Activated CD8-positive, alpha-beta memory T cell treated with anti-CD3 and anti-CD28 coated beads for 36 hours (primary cell): ENCODE measurements at regions not wholly inside any gene's neighbourhood (a gene's known extent, or its start where the extent isn't known, plus 50 kb on each side); places are given as distances from the start of the nearest gene placed in this dataset.
"Not testable (repeated sequence)": the region's sequence is repeated elsewhere in the genome, so short reads cannot be mapped to it uniquely, and the experiment has no call there.

Experiments used
- CTCF ChIA-PET: fragments of 350-600 bp; sonication (Branson Sonifier 250); formaldehyde crosslinking; loops from one replicate; lab custom pipeline; 2021; ENCODE audit warnings: antibody characterized with exemption; lab: Charles Lee
- POLR2A ChIA-PET: fragments of 350-600 bp; sonication (Branson Sonifier 250); formaldehyde crosslinking; loops from one replicate; lab custom pipeline; 2021; ENCODE audit warnings: antibody characterized with exemption; lab: Charles Lee

- ChIA-PET CTCF (interaction anchor here (1.0 to 2.6 kb wide), 4 partner anchors 9 to 39 kb away, joined by 3 to 11 read pairs (median 5); no protein-coding TSS in a partner anchor), POLR2A (no interaction called here)
Observed at GRCh38 chr10:30709700-30710358, 80.3 kb upstream of the LYZL2 start.

- ChIA-PET CTCF (interaction anchor here (1.0 to 2.6 kb wide), 4 partner anchors 9 to 39 kb away, joined by 3 to 11 read pairs (median 5); no protein-coding TSS in a partner anchor), POLR2A (no interaction called here)
Observed at GRCh38 chr10:30709229-30709628, 79.7 kb upstream of the LYZL2 start.

- CTCF ChIA-PET: interaction anchor here (2.6 kb wide), 1 partner anchor 10 kb away, joined by 11 read pairs; no protein-coding TSS in a partner anchor
- POLR2A ChIA-PET: no interaction called here
Observed at GRCh38 chr10:30708234-30708633, 78.7 kb upstream of the LYZL2 start.

- POLR2A ChIA-PET: not testable (repeated sequence)
- CTCF ChIA-PET: interaction anchor here (1.3 kb wide), 1 partner anchor 78 kb away, joined by 4 read pairs; no protein-coding TSS in a partner anchor
Observed at GRCh38 chr10:30706189-30706588, 76.6 kb upstream of the LYZL2 start.

- CTCF ChIA-PET: interaction anchor here (0.6 to 2.0 kb wide), 3 partner anchors 12 to 79 kb away, joined by 3 to 6 read pairs (median 4); no protein-coding TSS in a partner anchor
- POLR2A ChIA-PET: no interaction called here
Observed at GRCh38 chr10:30705625-30706149, 76.1 kb upstream of the LYZL2 start.

- POLR2A ChIA-PET: interaction anchor here (1.0 kb wide), 1 partner anchor 9 kb away, joined by 3 read pairs; no protein-coding TSS in a partner anchor
- CTCF ChIA-PET: interaction anchor here (0.6 to 2.0 kb wide), 4 partner anchors 13 to 79 kb away, joined by 3 to 6 read pairs (median 4); no protein-coding TSS in a partner anchor
Observed at GRCh38 chr10:30705101-30705624, 75.6 kb upstream of the LYZL2 start.

GRCh38 chr10:30704601-30705100 is 75.1 kb upstream of the LYZL2 start:
- ChIA-PET CTCF (interaction anchor here (1.2 to 2.0 kb wide), 3 partner anchors 15 to 80 kb away, joined by 4 to 6 read pairs (median 4); no protein-coding TSS in a partner anchor), POLR2A (interaction anchor here (1.0 kb wide), 1 partner anchor 9 kb away, joined by 3 read pairs; no protein-coding TSS in a partner anchor)

GRCh38 chr10:30704026-30704600 is 74.6 kb upstream of the LYZL2 start:
- ChIA-PET CTCF (interaction anchor here (1.2 to 2.0 kb wide), 3 partner anchors 10 to 17 kb away, joined by 4 to 6 read pairs (median 4); no protein-coding TSS in a partner anchor), POLR2A (interaction anchor here (1.0 kb wide), 1 partner anchor 8 kb away, joined by 3 read pairs; no protein-coding TSS in a partner anchor)

GRCh38 chr10:30703446-30703845 is 73.9 kb upstream of the LYZL2 start:
- POLR2A ChIA-PET: not testable (repeated sequence)
- CTCF ChIA-PET: interaction anchor here (1.3 to 1.8 kb wide), 2 partner anchors 9 to 15 kb away, joined by 4 to 6 read pairs; no protein-coding TSS in a partner anchor

GRCh38 chr10:30702860-30703259 is 73.3 kb upstream of the LYZL2 start:
- CTCF ChIA-PET: interaction anchor here (1.0 to 1.8 kb wide), 3 partner anchors 9 to 17 kb away, joined by 4 to 6 read pairs (median 4); no protein-coding TSS in a partner anchor
- POLR2A ChIA-PET: interaction anchor here (0.8 kb wide), 1 partner anchor 335 kb away, joined by 3 read pairs; no protein-coding TSS in a partner anchor

GRCh38 chr10:30701451-30702173 is 72.1 kb upstream of the LYZL2 start:
- POLR2A ChIA-PET: interaction anchor here (1.0 to 1.3 kb wide), 3 partner anchors 14 to 617 kb away, joined by 3 to 4 read pairs (median 3); no protein-coding TSS in a partner anchor
- CTCF ChIA-PET: interaction anchor here (0.8 to 1.4 kb wide), 4 partner anchors 9 to 19 kb away, joined by 3 to 6 read pairs (median 4); no protein-coding TSS in a partner anchor

- ChIA-PET CTCF (interaction anchor here (1.0 kb wide), 1 partner anchor 13 kb away, joined by 3 read pairs; no protein-coding TSS in a partner anchor), POLR2A (no interaction called here)
Observed at GRCh38 chr10:30697806-30698205, 68.3 kb upstream of the LYZL2 start.

- CTCF ChIA-PET: interaction anchor here (1.0 kb wide), 1 partner anchor 12 kb away, joined by 3 read pairs; no protein-coding TSS in a partner anchor
- POLR2A ChIA-PET: not testable (repeated sequence)
Observed at GRCh38 chr10:30697221-30697620, 67.7 kb upstream of the LYZL2 start.

GRCh38 chr10:30696416-30697185 is 67.0 kb upstream of the LYZL2 start:
- ChIA-PET CTCF (interaction anchor here (0.6 to 2.3 kb wide), 5 partner anchors 9 to 335 kb away, joined by 3 to 7 read pairs (median 6); partner anchors contain the start of gene ZNF438), POLR2A (interaction anchor here (0.6 to 1.8 kb wide), 3 partner anchors 8 to 14 kb away, joined by 3 to 7 read pairs (median 3); no protein-coding TSS in a partner anchor)

- ChIA-PET CTCF (interaction anchor here (0.8 to 2.3 kb wide), 5 partner anchors 8 to 336 kb away, joined by 3 to 7 read pairs (median 6); partner anchors contain the start of gene ZNF438), POLR2A (interaction anchor here (0.6 to 1.8 kb wide), 4 partner anchors 9 to 261 kb away, joined by 3 to 7 read pairs (median 3); no protein-coding TSS in a partner anchor)
Observed at GRCh38 chr10:30695481-30696236, 66.1 kb upstream of the LYZL2 start.
